Esophagus muscularis mucosa (tissue), 3 donors: ENCODE measurements at regions not wholly inside any gene's neighbourhood (a gene's known extent, or its start where the extent isn't known, plus 50 kb on each side); places are given as distances from the start of the nearest gene placed in this dataset.

Source experiments
- CTCF ChIP-seq, 3 experiments: fragments of 200-600 bp in 2 of 3; fragments of 450-650 bp in 1 of 3; sonication (generic) in 2 of 3; IDR thresholded peaks; one replicate each; pipeline ENCODE4 v1.5.1; 2017 to 2019; ENCODE audit warnings: antibody characterized with exemption in 3 of 3, mild to moderate bottlenecking in 2 of 3, moderate library complexity in 1 of 3
- POLR2AphosphoS5 ChIP-seq, 2 donors: sonication (generic); formaldehyde crosslinking; IDR thresholded peaks; one replicate each; pipeline ENCODE4 v1.6.1; 2017; ENCODE audit warnings: antibody characterized with exemption in 2 of 2

GRCh38 chr6:9862603-9863167 is 552.2 kb downstream of the TFAP2A start:
- no peak for TF ChIP-seq CTCF (IDR thresholded peaks at IDR 0.05)
- TF ChIP-seq POLR2AphosphoS5 (IDR thresholded peaks at IDR 0.05) = no peak
